AG09309 (cell line): ENCODE measurements at regions not wholly inside any gene's neighbourhood (a gene's known extent, or its start where the extent isn't known, plus 50 kb on each side); places are given as distances from the start of the nearest gene placed in this dataset.
"Not testable (repeated sequence)": the region's sequence is repeated elsewhere in the genome, so short reads cannot be mapped to it uniquely, and the experiment has no call there.

Experiments used
- DNase-seq: peaks from one replicate; pipeline ENCODE4 v3.0.0-alpha.2; 2010; ENCODE audit warnings: low read depth
- H3K4me3 ChIP-seq: 2 replicates; pipeline ENCODE4 v1.5.1; 2011; ENCODE audit warnings: mild to moderate bottlenecking, low read depth, low read length, moderate library complexity; ENCODE audit not compliant: control insufficient read depth
- CTCF ChIP-seq: IDR thresholded peaks from 2 replicates; pipeline ENCODE4 v1.5.1; 2011; ENCODE audit warnings: mild to moderate bottlenecking, low read depth, low read length, inconsistent platforms; ENCODE audit not compliant: insufficient read depth, control insufficient read depth; ENCODE audit errors: missing control alignments

GRCh38 chrX:115902995-115903394 is 267.5 kb upstream of the AGTR2 start:
- H3K4me3 ChIP-seq, result no peak overlapping the region
- no peak for DNase-seq
- TF ChIP-seq CTCF, result no peak

- TF ChIP-seq CTCF, result no peak
- no peak for DNase-seq
- no peak overlapping the region for H3K4me3 ChIP-seq
These were observed 264.3 kb upstream of the AGTR2 start for GRCh38 chrX:115906276-115906675.

GRCh38 chrX:115906881-115907280 is 263.7 kb upstream of the AGTR2 start:
- no peak overlapping the region for H3K4me3 ChIP-seq
- TF ChIP-seq CTCF, result no peak
- DNase-seq, result no peak

- TF ChIP-seq CTCF, result no peak
- H3K4me3 ChIP-seq, result no peak overlapping the region
- DNase-seq, result no peak
These were observed 261.5 kb upstream of the AGTR2 start for GRCh38 chrX:115909017-115909416.

GRCh38 chrX:115911967-115912366 is 258.6 kb upstream of the AGTR2 start:
- DNase-seq, result no peak
- no peak for TF ChIP-seq CTCF
- no peak overlapping the region for H3K4me3 ChIP-seq

DNA sequence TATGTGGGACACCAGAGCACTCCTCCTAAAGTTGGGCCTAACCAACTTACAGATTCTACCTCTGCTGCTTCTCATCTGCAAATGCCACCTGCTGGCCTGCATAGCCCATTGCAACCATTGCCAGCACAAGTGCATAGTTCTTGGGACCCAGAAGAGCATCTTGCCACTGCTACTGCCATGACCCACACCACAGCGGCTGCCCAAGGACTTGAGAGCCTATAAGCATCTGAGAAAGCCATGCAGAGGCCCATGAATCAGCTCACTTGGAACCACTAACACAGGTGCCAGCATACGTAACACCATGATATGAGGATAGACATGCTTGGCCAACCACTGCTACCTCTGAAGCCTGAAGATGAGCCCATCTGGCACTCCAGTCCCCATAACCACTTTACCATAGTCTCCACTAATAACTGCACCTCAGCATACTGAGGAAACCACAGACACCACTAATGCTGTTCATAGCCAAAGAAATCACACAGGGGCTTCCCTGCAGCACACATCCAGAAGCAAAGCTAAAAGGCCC is 258.1 kb upstream of the AGTR2 start:
- TF ChIP-seq CTCF, result peak; percentile 58
- DNase-seq, result no peak
- H3K4me3 ChIP-seq, result no peak overlapping the region

DNA sequence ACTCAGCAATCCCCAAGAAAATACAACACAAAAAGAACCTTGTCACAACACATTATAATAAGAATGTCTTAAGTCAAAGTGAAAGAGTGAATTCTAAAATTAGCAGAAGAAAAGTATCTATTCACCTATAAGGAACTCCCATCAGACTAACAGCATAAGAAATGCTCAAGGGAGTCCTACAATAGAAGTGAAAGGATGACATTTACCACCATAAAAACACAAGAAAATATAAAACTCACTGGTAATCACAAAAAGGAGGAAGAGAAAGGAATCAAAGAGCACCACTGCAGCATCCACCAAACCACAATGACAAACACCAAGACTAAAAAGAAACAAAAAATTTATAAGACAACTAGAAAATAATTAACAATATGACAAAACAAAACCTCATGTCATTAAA is 257.0 kb upstream of the AGTR2 start:
- H3K4me3 ChIP-seq, result no peak overlapping the region
- DNase-seq, result no peak
- no peak for TF ChIP-seq CTCF

DNA sequence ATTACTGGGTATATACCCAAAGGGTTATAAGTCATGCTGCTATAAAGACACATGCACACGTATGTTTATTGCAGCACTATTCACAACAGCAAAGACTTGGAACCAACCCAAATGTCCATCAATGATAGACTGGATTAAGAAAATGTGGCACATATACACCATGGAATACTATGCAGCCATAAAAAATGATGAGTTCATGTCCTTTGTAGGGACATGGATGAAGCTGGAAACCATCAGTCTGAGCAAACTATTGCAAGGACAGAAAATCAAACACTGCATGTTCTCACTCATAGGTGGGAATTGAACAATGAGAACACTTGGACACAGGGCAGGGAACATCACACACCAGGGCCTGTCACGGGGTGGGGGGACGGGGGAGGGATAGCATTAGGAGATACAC is 254.9 kb upstream of the AGTR2 start:
- not testable (repeated sequence) for DNase-seq, H3K4me3 ChIP-seq
